Brain microvascular endothelial cell (primary cell): ENCODE measurements at regions not wholly inside any gene's neighbourhood (a gene's known extent, or its start where the extent isn't known, plus 50 kb on each side); places are given as distances from the start of the nearest gene placed in this dataset.
"Not testable (repeated sequence)": the region's sequence is repeated elsewhere in the genome, so short reads cannot be mapped to it uniquely, and the experiment has no call there.

ENCODE experiments used
- DNase-seq: peaks from one replicate; pipeline ENCODE4 v3.0.0-alpha.2; 2020
- H3K27ac ChIP-seq: fragments of 250-450 bp; sonication (Bioruptor Pico); 2 replicates; pipeline ENCODE4 v1.5.1; 2020; ENCODE audit warnings: mild to moderate bottlenecking, moderate library complexity
- H3K27me3 ChIP-seq: fragments of 250-450 bp; sonication (Bioruptor Pico); replicated peaks from 2 replicates; pipeline ENCODE4 v1.5.1; 2020; ENCODE audit warnings: mild to moderate bottlenecking
- H3K36me3 ChIP-seq: fragments of 250-450 bp; sonication (Bioruptor Pico); replicated peaks from 2 replicates; pipeline ENCODE4 v1.5.1; 2020; ENCODE audit warnings: mild to moderate bottlenecking
- H3K4me3 ChIP-seq: 2 replicates; pipeline ENCODE4 v1.5.1; 2011; ENCODE audit warnings: low read depth, mild to moderate bottlenecking, control low read depth, low read length, moderate library complexity
- CTCF ChIP-seq: IDR thresholded peaks from 2 replicates; pipeline ENCODE4 v1.5.1; 2011; ENCODE audit warnings: low read depth, mild to moderate bottlenecking, moderate library complexity, low read length, control low read depth, inconsistent platforms; ENCODE audit errors: missing control alignments
- in situ Hi-C: cut with HindIII; loops from 2 replicates; pipeline ENCODE4 v1.10.0; 2017; ENCODE audit warnings: low sequenced_read_pairs, low pct_ligation_motif_present

GRCh38 chr14:98931911-98932310 lies 340.1 kb downstream of the BCL11B start:
- Histone ChIP-seq H3K27ac (no peak overlapping the region), H3K36me3 (no peaks in the 10 kb centered on the region), H3K27me3 (no peaks in the 10 kb centered on the region), H3K4me3 (no peak overlapping the region)
- no peak for TF ChIP-seq CTCF
- in situ Hi-C loops, result no loop called here
- no peak for DNase-seq

- no peak for TF ChIP-seq CTCF
- Histone ChIP-seq H3K4me3 (no peak overlapping the region), H3K27ac (no peak overlapping the region), H3K36me3 (no peaks in the 10 kb centered on the region), H3K27me3 (no peaks in the 10 kb centered on the region)
- in situ Hi-C loops, result no loop called here
- DNase-seq, result no peak
Observed at GRCh38 chr14:98932431-98933325, 339.3 kb downstream of the BCL11B start.

GRCh38 chr14:98934569-98934968 lies 337.4 kb downstream of the BCL11B start:
- H3K4me3 ChIP-seq, in situ Hi-C loops, H3K27me3 ChIP-seq, DNase-seq, H3K27ac ChIP-seq, H3K36me3 ChIP-seq: not testable (repeated sequence)

GRCh38 chr14:98935921-98936320 lies 336.1 kb downstream of the BCL11B start:
- Histone ChIP-seq H3K27me3 (no peaks in the 10 kb centered on the region), H3K27ac (no peak overlapping the region), H3K4me3 (no peak overlapping the region), H3K36me3 (no peaks in the 10 kb centered on the region)
- in situ Hi-C loops, result no loop called here
- no peak for DNase-seq
- TF ChIP-seq CTCF, result no peak

GRCh38 chr14:98937021-98937420 lies 335.0 kb downstream of the BCL11B start:
- Histone ChIP-seq H3K27ac (no peak overlapping the region), H3K4me3 (no peak overlapping the region), H3K36me3 (no peaks in the 10 kb centered on the region), H3K27me3 (no peaks in the 10 kb centered on the region)
- TF ChIP-seq CTCF, result no peak
- DNase-seq, result no peak
- in situ Hi-C loops, result no loop called here

GRCh38 chr14:98937712-98938505 lies 334.1 kb downstream of the BCL11B start:
- in situ Hi-C loops, result no loop called here
- no peaks in the 10 kb centered on the region for H3K36me3 ChIP-seq
- H3K27me3 ChIP-seq, result no peaks in the 10 kb centered on the region
- H3K27ac ChIP-seq, result no peak overlapping the region
- no peak for DNase-seq
- no peak for TF ChIP-seq CTCF
- H3K4me3 ChIP-seq, result no peak overlapping the region
